ENCODE measurements at regions not wholly inside any gene's neighbourhood (a gene's known extent, or its start where the extent isn't known, plus 50 kb on each side); places are given as distances from the start of the nearest gene placed in this dataset.

- no peak for TF ChIP-seq SP1 (IDR thresholded peaks at IDR 0.05)
- TF ChIP-seq, protein P1, sequence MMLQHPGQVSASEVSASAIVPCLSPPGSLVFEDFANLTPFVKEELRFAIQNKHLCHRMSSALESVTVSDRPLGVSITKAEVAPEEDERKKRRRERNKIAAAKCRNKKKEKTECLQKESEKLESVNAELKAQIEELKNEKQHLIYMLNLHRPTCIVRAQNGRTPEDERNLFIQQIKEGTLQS (IDR thresholded peaks at IDR 0.05), result no peak
Measured at GRCh38 chr17:77449373-77449907, 308.7 kb downstream of the SEC14L1 start (continued).

DNA sequence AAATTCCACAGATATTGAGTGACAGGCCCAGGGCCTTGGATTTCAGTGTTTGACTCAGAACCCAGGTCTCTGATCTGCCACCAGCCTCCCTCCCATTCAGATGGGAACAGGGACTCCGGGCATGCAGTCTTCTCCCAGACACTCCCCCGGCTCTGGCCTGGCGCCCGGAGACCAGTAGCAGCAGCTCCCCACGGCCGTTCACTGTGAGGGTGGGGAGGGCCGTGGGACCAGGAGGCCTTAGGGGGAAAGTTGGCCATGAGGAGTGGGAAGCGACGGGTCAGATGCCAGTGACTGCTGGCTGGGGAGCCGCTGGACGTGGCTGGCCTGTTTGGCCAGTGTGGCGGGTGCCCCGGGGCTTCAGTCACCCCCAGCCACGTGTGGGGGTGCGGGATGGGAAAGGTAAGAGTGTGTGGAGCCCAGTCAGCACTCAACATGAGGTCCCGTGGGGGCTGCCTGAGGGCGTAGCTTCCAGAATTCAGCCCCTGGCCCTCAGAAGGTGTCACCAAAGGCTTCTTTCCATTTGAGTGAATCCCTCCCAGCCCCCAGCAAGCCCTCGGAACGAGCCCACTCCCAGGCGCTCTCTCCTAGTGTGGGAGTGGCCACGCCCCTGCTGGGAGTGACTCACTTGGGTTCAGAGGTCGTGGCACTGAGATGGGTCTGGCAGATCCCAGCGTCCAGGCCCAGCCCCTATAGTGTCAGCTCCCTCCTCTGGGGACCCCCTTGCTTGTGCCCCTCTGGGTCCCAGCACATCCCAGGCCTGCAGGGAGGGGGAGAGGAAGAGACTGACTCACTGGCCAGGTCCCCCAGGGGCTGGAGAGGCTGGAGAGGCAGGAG lies 309.4 kb downstream of the SEC14L1 start:
- no peak for DNase-seq (ENCODE audit: low spot score)
- Histone ChIP-seq H3K27me3 (ENCODE audit: control insufficient read depth in 4 of 4, insufficient read depth in 4 of 4, low read length in 3 of 4) (no peaks in the 10 kb centered on the region), H3K9me3 (ENCODE audit: control insufficient read depth in 4 of 4, low read length in 3 of 4) (no peaks in the 10 kb centered on the region), H3K4me1 (ENCODE audit: control insufficient read depth in 4 of 4, insufficient read depth in 4 of 4, low read length in 3 of 4) (peaks cover 43 to 71% (median 47%) of the 10 kb centered on the region in 4 donors), H3K27ac (ENCODE audit: low read depth in 1 of 2, low read length in 2 of 2) (peak overlapping the region; percentile 65 to 77), H3K9ac (ENCODE audit: low read depth in 1 of 2, low read length in 2 of 2) (peak overlapping the region; percentile 47 to 60), H3K36me3 (ENCODE audit: control insufficient read depth in 4 of 4, insufficient read depth in 3 of 4, low read depth in 1 of 4, low read length in 3 of 4) (no peaks in the 10 kb centered on the region), H3K4me3 (ENCODE audit: low read depth in 1 of 3, low read length in 3 of 3) (peak overlapping the region in 2 of 3 donors; percentile 4 to 53)
- no peak for TF ChIP-seq REST (IDR thresholded peaks at IDR 0.05)
- TF ChIP-seq RAD21 (IDR thresholded peaks at IDR 0.05), result no peak
- TF ChIP-seq GABPA (IDR thresholded peaks at IDR 0.05 in 1 of 2, conservative IDR thresholded peaks at IDR 0.05 in 1 of 2), result no peak
- TF ChIP-seq, protein P2, sequence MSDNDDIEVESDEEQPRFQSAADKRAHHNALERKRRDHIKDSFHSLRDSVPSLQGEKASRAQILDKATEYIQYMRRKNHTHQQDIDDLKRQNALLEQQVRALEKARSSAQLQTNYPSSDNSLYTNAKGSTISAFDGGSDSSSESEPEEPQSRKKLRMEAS (IDR thresholded peaks at IDR 0.05), result no peak
- no peak for TF ChIP-seq RXRA (IDR thresholded peaks at IDR 0.05)
- TF ChIP-seq FOXA2 (IDR thresholded peaks at IDR 0.05), result no peak
- no peak for TF ChIP-seq EGR1 (IDR thresholded peaks at IDR 0.05; ENCODE audit: low read depth in 2 of 2)
- TF ChIP-seq, protein P1 (IDR thresholded peaks at IDR 0.05), result no peak
- TF ChIP-seq HNF4A (conservative IDR thresholded peaks at IDR 0.05), result peak in 1 of 2 donors; percentile 31
- TF ChIP-seq JUND (IDR thresholded peaks at IDR 0.05), result peak; percentile 51 to 77
- no peak for TF ChIP-seq TAF1 (conservative IDR thresholded peaks at IDR 0.05)
- no peak for TF ChIP-seq HNF4G (IDR thresholded peaks at IDR 0.05)
- TF ChIP-seq, protein P3, sequence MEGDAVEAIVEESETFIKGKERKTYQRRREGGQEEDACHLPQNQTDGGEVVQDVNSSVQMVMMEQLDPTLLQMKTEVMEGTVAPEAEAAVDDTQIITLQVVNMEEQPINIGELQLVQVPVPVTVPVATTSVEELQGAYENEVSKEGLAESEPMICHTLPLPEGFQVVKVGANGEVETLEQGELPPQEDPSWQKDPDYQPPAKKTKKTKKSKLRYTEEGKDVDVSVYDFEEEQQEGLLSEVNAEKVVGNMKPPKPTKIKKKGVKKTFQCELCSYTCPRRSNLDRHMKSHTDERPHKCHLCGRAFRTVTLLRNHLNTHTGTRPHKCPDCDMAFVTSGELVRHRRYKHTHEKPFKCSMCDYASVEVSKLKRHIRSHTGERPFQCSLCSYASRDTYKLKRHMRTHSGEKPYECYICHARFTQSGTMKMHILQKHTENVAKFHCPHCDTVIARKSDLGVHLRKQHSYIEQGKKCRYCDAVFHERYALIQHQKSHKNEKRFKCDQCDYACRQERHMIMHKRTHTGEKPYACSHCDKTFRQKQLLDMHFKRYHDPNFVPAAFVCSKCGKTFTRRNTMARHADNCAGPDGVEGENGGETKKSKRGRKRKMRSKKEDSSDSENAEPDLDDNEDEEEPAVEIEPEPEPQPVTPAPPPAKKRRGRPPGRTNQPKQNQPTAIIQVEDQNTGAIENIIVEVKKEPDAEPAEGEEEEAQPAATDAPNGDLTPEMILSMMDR (IDR thresholded peaks at IDR 0.05; ENCODE audit: low read depth, low read length, missing input control), result no peak
- TF ChIP-seq, protein P4, sequence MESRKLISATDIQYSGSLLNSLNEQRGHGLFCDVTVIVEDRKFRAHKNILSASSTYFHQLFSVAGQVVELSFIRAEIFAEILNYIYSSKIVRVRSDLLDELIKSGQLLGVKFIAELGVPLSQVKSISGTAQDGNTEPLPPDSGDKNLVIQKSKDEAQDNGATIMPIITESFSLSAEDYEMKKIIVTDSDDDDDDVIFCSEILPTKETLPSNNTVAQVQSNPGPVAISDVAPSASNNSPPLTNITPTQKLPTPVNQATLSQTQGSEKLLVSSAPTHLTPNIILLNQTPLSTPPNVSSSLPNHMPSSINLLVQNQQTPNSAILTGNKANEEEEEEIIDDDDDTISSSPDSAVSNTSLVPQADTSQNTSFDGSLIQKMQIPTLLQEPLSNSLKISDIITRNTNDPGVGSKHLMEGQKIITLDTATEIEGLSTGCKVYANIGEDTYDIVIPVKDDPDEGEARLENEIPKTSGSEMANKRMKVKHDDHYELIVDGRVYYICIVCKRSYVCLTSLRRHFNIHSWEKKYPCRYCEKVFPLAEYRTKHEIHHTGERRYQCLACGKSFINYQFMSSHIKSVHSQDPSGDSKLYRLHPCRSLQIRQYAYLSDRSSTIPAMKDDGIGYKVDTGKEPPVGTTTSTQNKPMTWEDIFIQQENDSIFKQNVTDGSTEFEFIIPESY (IDR thresholded peaks at IDR 0.05), result no peak
- peak; percentile 20 for TF ChIP-seq YY1 (IDR thresholded peaks at IDR 0.05)
- TF ChIP-seq NR2F2 (IDR thresholded peaks at IDR 0.05), result no peak
- TF ChIP-seq SP1 (IDR thresholded peaks at IDR 0.05), result no peak
- 32% methylated on average over 23 of the region's 23 CpGs for WGBS

Measured in liver (tissue), 8 donors.